K562 (cell line): ENCODE measurements at regions not wholly inside any gene's neighbourhood (a gene's known extent, or its start where the extent isn't known, plus 50 kb on each side); places are given as distances from the start of the nearest gene placed in this dataset.

ENCODE experiments used
- CUX1 ChIP-seq: fragments of 200-800 bp; sonication (Bioruptor generic); IDR thresholded peaks from 2 replicates; pipeline ENCODE4 v1.6.1; 2016; ENCODE audit warnings: missing genetic modification characterization, missing compliant biosample characterization
- IRF2 ChIP-seq: sonication (generic); formaldehyde crosslinking; IDR thresholded peaks from 2 replicates; pipeline ENCODE4 v1.8.1; 2022; ENCODE audit warnings: mild to moderate bottlenecking, missing genetic modification reagents
- ZNF398 ChIP-seq: fragments of 250-450 bp; sonication (Bioruptor Pico); IDR thresholded peaks from 2 replicates; pipeline ENCODE4 v1.8.0; 2021; ENCODE audit warnings: moderate library complexity, mild to moderate bottlenecking, inconsistent platforms
- ZNF707 ChIP-seq: fragments of 250-450 bp; sonication (Bioruptor Pico); conservative IDR thresholded peaks from 2 replicates; pipeline ENCODE4 v1.8.0; 2022; ENCODE audit warnings: inconsistent platforms, mild to moderate bottlenecking, moderate library complexity
- TF ChIP-seq, protein P1 (sequence below): IDR thresholded peaks from 2 replicates; pipeline ENCODE4 v1.6.1; 2016; ENCODE audit warnings: missing genetic modification characterization, missing compliant biosample characterization

- TF ChIP-seq IRF2 (CRISPR knock-in tag) (no peak), ZNF707 (no peak), CUX1 (no peak), ZNF398 (CRISPR knock-in tag) (no peak)
- TF ChIP-seq, protein P1, sequence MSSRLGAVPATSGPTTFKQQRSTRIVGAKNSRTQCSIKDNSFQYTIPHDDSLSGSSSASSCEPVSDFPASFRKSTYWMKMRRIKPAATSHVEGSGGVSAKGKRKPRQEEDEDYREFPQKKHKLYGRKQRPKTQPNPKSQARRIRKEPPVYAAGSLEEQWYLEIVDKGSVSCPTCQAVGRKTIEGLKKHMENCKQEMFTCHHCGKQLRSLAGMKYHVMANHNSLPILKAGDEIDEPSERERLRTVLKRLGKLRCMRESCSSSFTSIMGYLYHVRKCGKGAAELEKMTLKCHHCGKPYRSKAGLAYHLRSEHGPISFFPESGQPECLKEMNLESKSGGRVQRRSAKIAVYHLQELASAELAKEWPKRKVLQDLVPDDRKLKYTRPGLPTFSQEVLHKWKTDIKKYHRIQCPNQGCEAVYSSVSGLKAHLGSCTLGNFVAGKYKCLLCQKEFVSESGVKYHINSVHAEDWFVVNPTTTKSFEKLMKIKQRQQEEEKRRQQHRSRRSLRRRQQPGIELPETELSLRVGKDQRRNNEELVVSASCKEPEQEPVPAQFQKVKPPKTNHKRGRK = no peak
Observed at GRCh38 chr1:90325168-90325567, 330.3 kb downstream of the ZNF326 start (continued).
